BLaER1 treated with 17β-estradiol and CSF1 and Interleukin-3, amounts not matched to agents 10 nM and 100 nM (cell line): ENCODE measurements at regions not wholly inside any gene's neighbourhood (a gene's known extent, or its start where the extent isn't known, plus 50 kb on each side); places are given as distances from the start of the nearest gene placed in this dataset.

ENCODE experiments used
- H3K27ac ChIP-seq, 11 experiments: shearing (Covaris generic); formaldehyde crosslinking; 2 replicates each; pipeline ENCODE4 v1.8.1; 2022
- H3K27me3 ChIP-seq, 11 experiments: shearing (Covaris generic); formaldehyde crosslinking; 2 replicates each; pipeline ENCODE4 v1.8.1; 2022
- H3K36me3 ChIP-seq, 11 experiments: shearing (Covaris generic); formaldehyde crosslinking; 2 replicates each; pipeline ENCODE4 v1.8.1; 2022
- H3K4me1 ChIP-seq, 10 experiments: shearing (Covaris generic); formaldehyde crosslinking; 2 replicates each; pipeline ENCODE4 v1.8.1; 2022
- H3K4me2 ChIP-seq, 11 experiments: shearing (Covaris generic); formaldehyde crosslinking; 2 replicates each; pipeline ENCODE4 v1.8.1; 2022
- H3K4me3 ChIP-seq, 10 experiments: shearing (Covaris generic); formaldehyde crosslinking; 2 replicates each; pipeline ENCODE4 v1.8.1; 2022
- H3K9ac ChIP-seq, 11 experiments: shearing (Covaris generic); formaldehyde crosslinking; 2 replicates each; pipeline ENCODE4 v1.8.1; 2022
- H3K9me3 ChIP-seq, 11 experiments: shearing (Covaris generic); formaldehyde crosslinking; replicated peaks in 1 of 11; 2 replicates each; pipeline ENCODE4 v1.8.1; 2022
- H4K20me1 ChIP-seq, 11 experiments: shearing (Covaris generic); formaldehyde crosslinking; 2 replicates each; pipeline ENCODE4 v1.8.1; 2022
- Cebpa-rat ChIP-seq, 11 experiments: shearing (Covaris generic); IDR thresholded peaks; 2 replicates each; pipeline ENCODE4 v1.8.1; 2022

DNA sequence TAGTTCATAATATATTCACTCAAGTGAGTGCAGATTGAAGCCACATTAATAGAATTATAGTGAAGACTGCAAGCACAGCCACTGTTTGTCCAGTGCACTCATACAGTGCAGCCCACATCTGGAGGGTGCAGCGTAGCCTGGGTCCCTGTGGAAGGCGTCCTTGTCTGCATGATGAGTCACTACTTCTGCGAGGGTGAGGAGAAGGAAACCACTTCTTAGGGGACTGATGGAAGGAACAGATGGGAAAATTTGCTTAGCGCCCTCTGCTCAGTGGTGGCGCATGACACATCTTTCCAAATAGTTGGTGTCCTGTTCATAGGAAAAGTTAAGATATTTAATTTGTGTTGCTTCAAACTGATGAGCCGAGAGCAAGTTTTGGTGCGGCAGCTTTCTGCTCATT, 330.4 kb upstream of the SMIM21 start:
- H3K4me2 ChIP-seq, result no peak overlapping the region
- no peak overlapping the region for H3K27ac ChIP-seq
- no peak for TF ChIP-seq Cebpa-rat (IDR thresholded peaks at IDR 0.05)
- H4K20me1 ChIP-seq, result no peaks in the 10 kb centered on the region
- no peak overlapping the region for H3K9ac ChIP-seq
- no peak overlapping the region for H3K4me3 ChIP-seq
- no peaks in the 10 kb centered on the region for H3K27me3 ChIP-seq
- H3K9me3 ChIP-seq, result peaks cover 0 to 16% (median 0%) of the 10 kb centered on the region in 11 experiments; a peak in 2 of 22 replicates
- H3K36me3 ChIP-seq, result no peaks in the 10 kb centered on the region
- peaks cover 0 to 4% (median 0%) of the 10 kb centered on the region in 10 experiments; a peak in 1 of 20 replicates for H3K4me1 ChIP-seq

- TF ChIP-seq Cebpa-rat (IDR thresholded peaks at IDR 0.05), result no peak
- Histone ChIP-seq H4K20me1 (no peaks in the 10 kb centered on the region), H3K4me2 (no peak overlapping the region), H3K4me1 (peaks cover 0 to 4% (median 0%) of the 10 kb centered on the region in 10 experiments; a peak in 1 of 20 replicates), H3K36me3 (no peaks in the 10 kb centered on the region), H3K27me3 (no peaks in the 10 kb centered on the region), H3K9me3 (peaks cover 0 to 19% (median 0%) of the 10 kb centered on the region in 11 experiments; a peak in 2 of 22 replicates), H3K4me3 (no peak overlapping the region), H3K27ac (no peak overlapping the region), H3K9ac (no peak overlapping the region)
Observed at GRCh38 chr18:75754433-75754832, 326.9 kb upstream of the SMIM21 start.

- Histone ChIP-seq H3K27ac (no peak overlapping the region), H3K36me3 (no peaks in the 10 kb centered on the region), H3K9ac (no peak overlapping the region), H3K4me3 (no peak overlapping the region), H3K27me3 (no peaks in the 10 kb centered on the region), H3K4me2 (no peak overlapping the region), H4K20me1 (no peaks in the 10 kb centered on the region), H3K4me1 (peaks cover 0 to 4% (median 0%) of the 10 kb centered on the region in 10 experiments; a peak in 1 of 20 replicates), H3K9me3 (peaks cover 0 to 19% (median 0%) of the 10 kb centered on the region in 11 experiments; a peak in 2 of 22 replicates)
- no peak for TF ChIP-seq Cebpa-rat (IDR thresholded peaks at IDR 0.05)
Observed at GRCh38 chr18:75753753-75754152, 326.2 kb upstream of the SMIM21 start.

GRCh38 chr18:75752740-75753263, 325.3 kb upstream of the SMIM21 start:
- no peak for TF ChIP-seq Cebpa-rat (IDR thresholded peaks at IDR 0.05)

GRCh38 chr18:75745147-75745546, 317.6 kb upstream of the SMIM21 start:
- Histone ChIP-seq H3K4me2 (no peak overlapping the region), H3K9me3 (no peaks in the 10 kb centered on the region), H3K27me3 (no peaks in the 10 kb centered on the region), H3K4me1 (no peaks in the 10 kb centered on the region), H3K9ac (no peak overlapping the region), H3K27ac (no peak overlapping the region), H3K36me3 (no peaks in the 10 kb centered on the region), H3K4me3 (no peak overlapping the region), H4K20me1 (no peaks in the 10 kb centered on the region)
- no peak for TF ChIP-seq Cebpa-rat (IDR thresholded peaks at IDR 0.05)

More at GRCh38 chr18:75752740-75753263, 325.3 kb upstream of the SMIM21 start:
- Histone ChIP-seq H3K36me3 (no peaks in the 10 kb centered on the region), H3K9ac (no peak overlapping the region), H3K4me2 (no peak overlapping the region), H3K27ac (no peak overlapping the region), H3K4me1 (peaks cover 0 to 4% (median 0%) of the 10 kb centered on the region in 10 experiments; a peak in 1 of 20 replicates), H3K27me3 (no peaks in the 10 kb centered on the region), H3K9me3 (peaks cover 0 to 19% (median 0%) of the 10 kb centered on the region in 11 experiments; a peak in 2 of 22 replicates), H3K4me3 (no peak overlapping the region), H4K20me1 (no peaks in the 10 kb centered on the region)

GRCh38 chr18:75742516-75742915, 315.0 kb upstream of the SMIM21 start:
- Histone ChIP-seq H3K36me3 (no peaks in the 10 kb centered on the region), H3K4me3 (no peak overlapping the region), H3K27ac (no peak overlapping the region), H3K9me3 (peaks cover 1 to 6% (median 4%) of the 10 kb centered on the region in 11 experiments; a peak in 17 of 22 replicates), H3K4me2 (no peak overlapping the region), H3K27me3 (no peaks in the 10 kb centered on the region), H4K20me1 (no peaks in the 10 kb centered on the region), H3K4me1 (no peaks in the 10 kb centered on the region), H3K9ac (no peak overlapping the region)
- TF ChIP-seq Cebpa-rat (IDR thresholded peaks at IDR 0.05), result no peak

GRCh38 chr18:75739682-75740081, 312.2 kb upstream of the SMIM21 start:
- TF ChIP-seq Cebpa-rat (IDR thresholded peaks at IDR 0.05), result no peak
- no peak overlapping the region for H3K9ac ChIP-seq
- H3K4me2 ChIP-seq, result no peak overlapping the region
- no peaks in the 10 kb centered on the region for H3K4me1 ChIP-seq
- no peak overlapping the region for H3K4me3 ChIP-seq
- no peak overlapping the region for H3K27ac ChIP-seq
- no peaks in the 10 kb centered on the region for H3K36me3 ChIP-seq
- H3K27me3 ChIP-seq, result no peaks in the 10 kb centered on the region
- H4K20me1 ChIP-seq, result no peaks in the 10 kb centered on the region
- H3K9me3 ChIP-seq, result peaks cover 27 to 33% (median 32%) of the 10 kb centered on the region in 11 experiments

- no peak overlapping the region for H3K27ac ChIP-seq
- TF ChIP-seq Cebpa-rat (IDR thresholded peaks at IDR 0.05), result no peak
- H3K9ac ChIP-seq, result no peak overlapping the region
- no peak overlapping the region for H3K4me3 ChIP-seq
- no peak overlapping the region for H3K4me2 ChIP-seq
- no peaks in the 10 kb centered on the region for H3K27me3 ChIP-seq
- H4K20me1 ChIP-seq, result no peaks in the 10 kb centered on the region
- H3K36me3 ChIP-seq, result no peaks in the 10 kb centered on the region
- no peaks in the 10 kb centered on the region for H3K4me1 ChIP-seq
- H3K9me3 ChIP-seq, result peaks cover 27 to 33% (median 32%) of the 10 kb centered on the region in 11 experiments
Observed at GRCh38 chr18:75735291-75735690, 307.8 kb upstream of the SMIM21 start.

DNA sequence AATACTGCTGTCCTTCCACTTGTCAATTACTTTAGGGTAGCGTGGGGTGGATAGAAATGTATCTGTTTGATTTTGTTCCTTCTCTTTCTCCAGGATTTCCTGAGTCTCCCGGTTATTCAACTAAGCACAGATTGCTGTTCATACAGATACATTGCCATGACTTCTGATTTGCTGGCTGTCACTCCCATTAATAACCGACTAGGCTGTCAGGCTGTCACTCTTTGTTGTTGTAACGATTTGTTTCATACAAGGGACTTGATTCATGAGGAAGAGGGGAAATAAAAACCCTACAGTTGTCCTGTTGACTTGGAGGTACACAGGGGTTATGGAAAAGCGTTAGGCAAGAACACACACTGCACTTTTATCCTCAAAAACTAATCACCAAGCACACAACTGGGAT, 302.7 kb upstream of the SMIM21 start:
- TF ChIP-seq Cebpa-rat (IDR thresholded peaks at IDR 0.05), result no peak
- H3K27me3 ChIP-seq, result no peaks in the 10 kb centered on the region
- H3K9me3 ChIP-seq, result peaks cover 3 to 6% (median 5%) of the 10 kb centered on the region in 11 experiments; a peak in 17 of 22 replicates
- H4K20me1 ChIP-seq, result no peaks in the 10 kb centered on the region
- H3K36me3 ChIP-seq, result no peaks in the 10 kb centered on the region
- H3K9ac ChIP-seq, result no peak overlapping the region
- H3K4me3 ChIP-seq, result no peak overlapping the region
- no peak overlapping the region for H3K27ac ChIP-seq
- H3K4me1 ChIP-seq, result no peaks in the 10 kb centered on the region
- no peak overlapping the region for H3K4me2 ChIP-seq

DNA sequence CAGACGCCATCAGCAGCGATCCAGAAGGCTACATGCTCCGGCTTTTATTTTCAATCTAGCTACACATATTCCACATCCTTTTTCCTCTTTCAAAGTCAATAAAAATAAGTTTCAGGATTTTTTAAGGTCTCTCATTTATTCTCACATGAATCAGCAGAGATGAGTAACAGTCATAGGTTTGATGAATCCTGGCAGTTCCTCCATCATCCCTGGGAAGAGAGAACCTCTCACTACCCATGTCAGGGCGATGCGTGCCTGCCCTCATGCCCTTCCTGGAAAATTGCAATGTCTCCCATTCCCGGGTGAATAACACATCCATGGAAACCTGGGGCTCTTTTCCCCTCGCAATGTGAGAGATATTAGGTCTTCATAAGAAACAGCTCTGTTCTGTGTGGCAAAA, 301.1 kb upstream of the SMIM21 start:
- no peaks in the 10 kb centered on the region for H4K20me1 ChIP-seq
- H3K4me2 ChIP-seq, result no peak overlapping the region
- no peaks in the 10 kb centered on the region for H3K9me3 ChIP-seq
- no peaks in the 10 kb centered on the region for H3K4me1 ChIP-seq
- no peak overlapping the region for H3K27ac ChIP-seq
- no peaks in the 10 kb centered on the region for H3K27me3 ChIP-seq
- TF ChIP-seq Cebpa-rat (IDR thresholded peaks at IDR 0.05), result no peak
- no peaks in the 10 kb centered on the region for H3K36me3 ChIP-seq
- H3K9ac ChIP-seq, result no peak overlapping the region
- no peak overlapping the region for H3K4me3 ChIP-seq
